ENCODE measurements at regions not wholly inside any gene's neighbourhood (a gene's known extent, or its start where the extent isn't known, plus 50 kb on each side); places are given as distances from the start of the nearest gene placed in this dataset.

GRCh38 chr3:87145553-87145952 lies 81.6 kb upstream of the CHMP2B start:
- TF ChIP-seq CTCF (conservative IDR thresholded peaks at IDR 0.05; ENCODE audit: low read depth, low read length) (peak; percentile 67), EZH2 (IDR thresholded peaks at IDR 0.05; ENCODE audit: borderline replicate concordance, low read depth, low read length, poor library complexity, severe bottlenecking) (no peak)
